WTC11 (cell line): ENCODE measurements at regions not wholly inside any gene's neighbourhood (a gene's known extent, or its start where the extent isn't known, plus 50 kb on each side); places are given as distances from the start of the nearest gene placed in this dataset.

Experiments
- E2F4 ChIP-seq: sonication (generic); formaldehyde crosslinking; IDR thresholded peaks from 2 replicates; pipeline ENCODE4 v1.8.1; 2022; ENCODE audit warnings: low read depth, mild to moderate bottlenecking, moderate library complexity, missing genetic modification reagents, borderline replicate concordance
- ESRRA ChIP-seq: sonication (generic); formaldehyde crosslinking; IDR thresholded peaks from 2 replicates; pipeline ENCODE4 v1.8.1; 2022; ENCODE audit warnings: mild to moderate bottlenecking, missing genetic modification reagents, borderline replicate concordance
- TF ChIP-seq, protein P1 (sequence below): sonication (generic); formaldehyde crosslinking; IDR thresholded peaks from 2 replicates; pipeline ENCODE4 v1.8.0; 2022; ENCODE audit warnings: mild to moderate bottlenecking, missing genetic modification reagents
- TF ChIP-seq, protein P2 (sequence below): fragments of 200-600 bp; IDR thresholded peaks from 2 replicates; pipeline ENCODE4 v1.8.0; 2022; ENCODE audit warnings: antibody characterized with exemption

- TF ChIP-seq, protein P1, sequence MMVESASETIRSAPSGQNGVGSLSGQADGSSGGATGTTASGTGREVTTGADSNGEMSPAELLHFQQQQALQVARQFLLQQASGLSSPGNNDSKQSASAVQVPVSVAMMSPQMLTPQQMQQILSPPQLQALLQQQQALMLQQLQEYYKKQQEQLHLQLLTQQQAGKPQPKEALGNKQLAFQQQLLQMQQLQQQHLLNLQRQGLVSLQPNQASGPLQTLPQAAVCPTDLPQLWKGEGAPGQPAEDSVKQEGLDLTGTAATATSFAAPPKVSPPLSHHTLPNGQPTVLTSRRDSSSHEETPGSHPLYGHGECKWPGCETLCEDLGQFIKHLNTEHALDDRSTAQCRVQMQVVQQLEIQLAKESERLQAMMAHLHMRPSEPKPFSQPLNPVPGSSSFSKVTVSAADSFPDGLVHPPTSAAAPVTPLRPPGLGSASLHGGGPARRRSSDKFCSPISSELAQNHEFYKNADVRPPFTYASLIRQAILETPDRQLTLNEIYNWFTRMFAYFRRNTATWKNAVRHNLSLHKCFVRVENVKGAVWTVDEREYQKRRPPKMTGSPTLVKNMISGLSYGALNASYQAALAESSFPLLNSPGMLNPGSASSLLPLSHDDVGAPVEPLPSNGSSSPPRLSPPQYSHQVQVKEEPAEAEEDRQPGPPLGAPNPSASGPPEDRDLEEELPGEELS: no peak
- TF ChIP-seq E2F4 (CRISPR knock-in tag) (no peak), ESRRA (CRISPR knock-in tag) (no peak)
- TF ChIP-seq, protein P2, sequence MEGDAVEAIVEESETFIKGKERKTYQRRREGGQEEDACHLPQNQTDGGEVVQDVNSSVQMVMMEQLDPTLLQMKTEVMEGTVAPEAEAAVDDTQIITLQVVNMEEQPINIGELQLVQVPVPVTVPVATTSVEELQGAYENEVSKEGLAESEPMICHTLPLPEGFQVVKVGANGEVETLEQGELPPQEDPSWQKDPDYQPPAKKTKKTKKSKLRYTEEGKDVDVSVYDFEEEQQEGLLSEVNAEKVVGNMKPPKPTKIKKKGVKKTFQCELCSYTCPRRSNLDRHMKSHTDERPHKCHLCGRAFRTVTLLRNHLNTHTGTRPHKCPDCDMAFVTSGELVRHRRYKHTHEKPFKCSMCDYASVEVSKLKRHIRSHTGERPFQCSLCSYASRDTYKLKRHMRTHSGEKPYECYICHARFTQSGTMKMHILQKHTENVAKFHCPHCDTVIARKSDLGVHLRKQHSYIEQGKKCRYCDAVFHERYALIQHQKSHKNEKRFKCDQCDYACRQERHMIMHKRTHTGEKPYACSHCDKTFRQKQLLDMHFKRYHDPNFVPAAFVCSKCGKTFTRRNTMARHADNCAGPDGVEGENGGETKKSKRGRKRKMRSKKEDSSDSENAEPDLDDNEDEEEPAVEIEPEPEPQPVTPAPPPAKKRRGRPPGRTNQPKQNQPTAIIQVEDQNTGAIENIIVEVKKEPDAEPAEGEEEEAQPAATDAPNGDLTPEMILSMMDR: no peak
These were observed 58.2 kb upstream of the RXFP2 start for GRCh38 chr13:31681133-31681532.
